HCT116 (cell line): ENCODE measurements at regions not wholly inside any gene's neighbourhood (a gene's known extent, or its start where the extent isn't known, plus 50 kb on each side); places are given as distances from the start of the nearest gene placed in this dataset.

Experiments
- ELF1 ChIP-seq: IDR thresholded peaks from 2 replicates; pipeline ENCODE4 v1.6.1; 2012; ENCODE audit warnings: low read depth, borderline replicate concordance
- EZH2 ChIP-seq: fragments of 200-600 bp; sonication (generic); IDR thresholded peaks from 2 replicates; pipeline ENCODE4 v1.6.1; 2017; ENCODE audit warnings: antibody characterized with exemption, mixed run types
- EZH2phosphoT487 ChIP-seq: fragments of 200-600 bp; IDR thresholded peaks from 2 replicates; pipeline ENCODE4 v1.6.1; 2018; ENCODE audit warnings: antibody characterized with exemption, borderline replicate concordance
- JUND ChIP-seq: IDR thresholded peaks from 2 replicates; pipeline ENCODE4 v1.6.1; 2012
- POLR2A ChIP-seq: IDR thresholded peaks from 2 replicates; pipeline ENCODE4 v1.7.0; 2011; ENCODE audit warnings: borderline replicate concordance; ENCODE audit not compliant: insufficient read depth, insufficient read length; ENCODE audit errors: extremely low read depth
- POLR2AphosphoS5 ChIP-seq: IDR thresholded peaks from 2 replicates; pipeline ENCODE4 v1.6.1; 2011; ENCODE audit warnings: mild to moderate bottlenecking, low read depth, low read length, moderate library complexity
- SP1 ChIP-seq: IDR thresholded peaks from 2 replicates; pipeline ENCODE4 v1.6.1; 2012; ENCODE audit warnings: low read depth
- YY1 ChIP-seq: IDR thresholded peaks from 2 replicates; pipeline ENCODE4 v1.6.1; 2011; ENCODE audit warnings: low read length, low read depth, moderate library complexity, mild to moderate bottlenecking; ENCODE audit not compliant: insufficient replicate concordance; ENCODE audit errors: extremely low read depth
- ZFX ChIP-seq: fragments of 450-650 bp; IDR thresholded peaks from 2 replicates; pipeline ENCODE4 v1.6.1; 2017
- ZNF274 ChIP-seq: fragments of 200-500 bp; sonication (Bioruptor generic); IDR thresholded peaks from 2 replicates; pipeline ENCODE4 v1.6.1; 2014; ENCODE audit warnings: mild to moderate bottlenecking, low read depth, low read length, inconsistent platforms
- TF ChIP-seq, protein P1 (sequence below), 3 experiments: fragments of 200-600 bp in 1 of 3; sonication (generic) in 1 of 3; IDR thresholded peaks in 2 of 3; conservative IDR thresholded peaks in 1 of 3; 2 replicates each; pipeline ENCODE4 v1.5.1; 2012 to 2017; ENCODE audit warnings: low read depth in 2 of 3, low read length in 2 of 3, antibody characterized with exemption in 1 of 3, borderline replicate concordance in 1 of 3, control low read depth in 1 of 3, mild to moderate bottlenecking in 1 of 3, mixed read lengths in 1 of 3, mixed run types in 1 of 3, moderate library complexity in 1 of 3; ENCODE audit not compliant: insufficient read depth in 1 of 3
- TF ChIP-seq, protein P2 (sequence below): IDR thresholded peaks from 2 replicates; pipeline ENCODE4 v1.6.1; 2012; ENCODE audit warnings: low read depth
- TF ChIP-seq, protein P3 (sequence below): IDR thresholded peaks from 2 replicates; pipeline ENCODE4 v1.6.1; 2012

DNA sequence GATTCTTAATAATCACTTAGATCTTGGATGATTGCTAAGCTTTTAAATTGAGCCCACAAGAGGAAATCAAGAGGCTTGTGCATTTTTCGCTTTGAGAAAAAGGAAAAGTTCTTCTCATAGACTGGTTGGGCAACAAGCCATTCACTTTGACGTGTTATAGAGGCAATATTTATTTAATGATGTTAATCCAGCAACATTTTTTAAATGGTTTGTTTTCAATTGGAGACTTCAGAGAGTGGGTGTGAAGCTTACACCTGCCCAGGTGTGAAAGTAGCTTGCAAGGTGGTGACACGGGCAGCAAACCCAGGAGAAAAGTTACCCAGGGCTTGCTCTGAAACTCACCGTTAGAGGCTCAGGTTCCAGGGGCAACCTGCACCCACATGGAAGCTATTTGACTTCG is 858.9 kb downstream of the GALR1 start:
- TF ChIP-seq, protein P1, sequence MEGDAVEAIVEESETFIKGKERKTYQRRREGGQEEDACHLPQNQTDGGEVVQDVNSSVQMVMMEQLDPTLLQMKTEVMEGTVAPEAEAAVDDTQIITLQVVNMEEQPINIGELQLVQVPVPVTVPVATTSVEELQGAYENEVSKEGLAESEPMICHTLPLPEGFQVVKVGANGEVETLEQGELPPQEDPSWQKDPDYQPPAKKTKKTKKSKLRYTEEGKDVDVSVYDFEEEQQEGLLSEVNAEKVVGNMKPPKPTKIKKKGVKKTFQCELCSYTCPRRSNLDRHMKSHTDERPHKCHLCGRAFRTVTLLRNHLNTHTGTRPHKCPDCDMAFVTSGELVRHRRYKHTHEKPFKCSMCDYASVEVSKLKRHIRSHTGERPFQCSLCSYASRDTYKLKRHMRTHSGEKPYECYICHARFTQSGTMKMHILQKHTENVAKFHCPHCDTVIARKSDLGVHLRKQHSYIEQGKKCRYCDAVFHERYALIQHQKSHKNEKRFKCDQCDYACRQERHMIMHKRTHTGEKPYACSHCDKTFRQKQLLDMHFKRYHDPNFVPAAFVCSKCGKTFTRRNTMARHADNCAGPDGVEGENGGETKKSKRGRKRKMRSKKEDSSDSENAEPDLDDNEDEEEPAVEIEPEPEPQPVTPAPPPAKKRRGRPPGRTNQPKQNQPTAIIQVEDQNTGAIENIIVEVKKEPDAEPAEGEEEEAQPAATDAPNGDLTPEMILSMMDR (IDR thresholded peaks at IDR 0.05 in 2 of 3, conservative IDR thresholded peaks at IDR 0.05 in 1 of 3; ENCODE audit: borderline replicate concordance in 1 of 3, insufficient read depth in 1 of 3, low read depth in 2 of 3, low read length in 2 of 3), result no peak
- no peak for TF ChIP-seq EZH2phosphoT487
- TF ChIP-seq, protein P2, sequence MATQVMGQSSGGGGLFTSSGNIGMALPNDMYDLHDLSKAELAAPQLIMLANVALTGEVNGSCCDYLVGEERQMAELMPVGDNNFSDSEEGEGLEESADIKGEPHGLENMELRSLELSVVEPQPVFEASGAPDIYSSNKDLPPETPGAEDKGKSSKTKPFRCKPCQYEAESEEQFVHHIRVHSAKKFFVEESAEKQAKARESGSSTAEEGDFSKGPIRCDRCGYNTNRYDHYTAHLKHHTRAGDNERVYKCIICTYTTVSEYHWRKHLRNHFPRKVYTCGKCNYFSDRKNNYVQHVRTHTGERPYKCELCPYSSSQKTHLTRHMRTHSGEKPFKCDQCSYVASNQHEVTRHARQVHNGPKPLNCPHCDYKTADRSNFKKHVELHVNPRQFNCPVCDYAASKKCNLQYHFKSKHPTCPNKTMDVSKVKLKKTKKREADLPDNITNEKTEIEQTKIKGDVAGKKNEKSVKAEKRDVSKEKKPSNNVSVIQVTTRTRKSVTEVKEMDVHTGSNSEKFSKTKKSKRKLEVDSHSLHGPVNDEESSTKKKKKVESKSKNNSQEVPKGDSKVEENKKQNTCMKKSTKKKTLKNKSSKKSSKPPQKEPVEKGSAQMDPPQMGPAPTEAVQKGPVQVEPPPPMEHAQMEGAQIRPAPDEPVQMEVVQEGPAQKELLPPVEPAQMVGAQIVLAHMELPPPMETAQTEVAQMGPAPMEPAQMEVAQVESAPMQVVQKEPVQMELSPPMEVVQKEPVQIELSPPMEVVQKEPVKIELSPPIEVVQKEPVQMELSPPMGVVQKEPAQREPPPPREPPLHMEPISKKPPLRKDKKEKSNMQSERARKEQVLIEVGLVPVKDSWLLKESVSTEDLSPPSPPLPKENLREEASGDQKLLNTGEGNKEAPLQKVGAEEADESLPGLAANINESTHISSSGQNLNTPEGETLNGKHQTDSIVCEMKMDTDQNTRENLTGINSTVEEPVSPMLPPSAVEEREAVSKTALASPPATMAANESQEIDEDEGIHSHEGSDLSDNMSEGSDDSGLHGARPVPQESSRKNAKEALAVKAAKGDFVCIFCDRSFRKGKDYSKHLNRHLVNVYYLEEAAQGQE, result no peak
- TF ChIP-seq ELF1, result no peak
- TF ChIP-seq POLR2AphosphoS5, result no peak
- TF ChIP-seq ZFX, result no peak
- TF ChIP-seq EZH2, result no peak
- TF ChIP-seq POLR2A, result no peak
- no peak for TF ChIP-seq ZNF274
- TF ChIP-seq, protein P3, sequence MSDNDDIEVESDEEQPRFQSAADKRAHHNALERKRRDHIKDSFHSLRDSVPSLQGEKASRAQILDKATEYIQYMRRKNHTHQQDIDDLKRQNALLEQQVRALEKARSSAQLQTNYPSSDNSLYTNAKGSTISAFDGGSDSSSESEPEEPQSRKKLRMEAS, result no peak
- TF ChIP-seq JUND, result no peak
- no peak for TF ChIP-seq YY1
- no peak for TF ChIP-seq SP1
